ENCODE measurements at regions not wholly inside any gene's neighbourhood (a gene's known extent, or its start where the extent isn't known, plus 50 kb on each side); places are given as distances from the start of the nearest gene placed in this dataset.

- TF ChIP-seq CTCF (IDR thresholded peaks at IDR 0.05) (no peak), POLR2AphosphoS5 (IDR thresholded peaks at IDR 0.05) (no peak), POLR2A (IDR thresholded peaks at IDR 0.05) (no peak)
Measured at GRCh38 chr4:180160195-180160983, 2082.8 kb upstream of the TENM3 start.
